Gastrocnemius medialis (tissue), 4 donors: ENCODE measurements at regions not wholly inside any gene's neighbourhood (a gene's known extent, or its start where the extent isn't known, plus 50 kb on each side); places are given as distances from the start of the nearest gene placed in this dataset.

Experiments used
- CTCF ChIP-seq, 5 experiments: fragments of 450-650 bp in 3 of 5; fragments of 200-600 bp in 2 of 5; sonication (generic) in 2 of 5; IDR thresholded peaks in 4 of 5; conservative IDR thresholded peaks in 1 of 5; 1 replicate in 4 of 5; 2 replicates in 1 of 5; pipeline ENCODE4 v1.5.1; 2016 to 2019; ENCODE audit warnings: antibody characterized with exemption in 5 of 5, mild to moderate bottlenecking in 3 of 5, moderate library complexity in 3 of 5
- POLR2A ChIP-seq, 2 donors: fragments of 450-650 bp; IDR thresholded peaks; one replicate each; pipeline ENCODE4 v1.6.1; 2017; ENCODE audit warnings: antibody characterized with exemption in 2 of 2, mild to moderate bottlenecking in 2 of 2, moderate library complexity in 2 of 2

GRCh38 chr4:187814737-187815465 is 180.7 kb upstream of the ZFP42 start:
- TF ChIP-seq CTCF (IDR thresholded peaks at IDR 0.05 in 4 of 5, conservative IDR thresholded peaks at IDR 0.05 in 1 of 5) (no peak), POLR2A (IDR thresholded peaks at IDR 0.05) (no peak)
